GM12892 (cell line): ENCODE measurements at regions not wholly inside any gene's neighbourhood (a gene's known extent, or its start where the extent isn't known, plus 50 kb on each side); places are given as distances from the start of the nearest gene placed in this dataset.

Source experiments
- POLR2A ChIP-seq: IDR thresholded peaks from 2 replicates; pipeline ENCODE4 v1.6.1; 2011; ENCODE audit warnings: low read depth, low read length, control low read depth
- POLR2AphosphoS5 ChIP-seq: IDR thresholded peaks from 2 replicates; pipeline ENCODE4 v1.6.1; 2011; ENCODE audit warnings: low read depth, low read length, control low read depth
- TAF1 ChIP-seq: IDR thresholded peaks from 2 replicates; pipeline ENCODE4 v1.6.1; 2011; ENCODE audit warnings: low read depth, mild to moderate bottlenecking, control low read depth, low read length, borderline replicate concordance

DNA sequence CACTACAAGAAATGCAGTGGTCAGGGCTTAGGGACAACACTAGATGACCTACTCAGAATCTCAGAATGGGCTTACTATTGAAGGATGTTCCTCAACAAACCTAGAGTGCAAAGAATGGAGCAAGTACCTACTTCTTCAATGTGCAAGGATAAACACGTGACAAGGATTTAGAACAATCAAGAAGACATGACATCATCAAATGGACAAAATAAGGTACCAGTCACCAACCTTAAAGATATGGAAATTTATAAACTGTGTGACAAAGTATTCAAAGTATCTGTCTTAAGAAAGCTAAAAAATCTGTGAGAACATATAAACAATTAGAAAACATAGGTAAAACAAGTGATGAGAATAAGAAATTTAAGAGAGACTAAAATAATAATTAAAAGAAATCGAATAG lies 656.1 kb downstream of the ZWINT start:
- no peak for TF ChIP-seq POLR2A
- no peak for TF ChIP-seq POLR2AphosphoS5
- TF ChIP-seq TAF1 = no peak
